ENCODE measurements at regions not wholly inside any gene's neighbourhood (a gene's known extent, or its start where the extent isn't known, plus 50 kb on each side); places are given as distances from the start of the nearest gene placed in this dataset.

DNA sequence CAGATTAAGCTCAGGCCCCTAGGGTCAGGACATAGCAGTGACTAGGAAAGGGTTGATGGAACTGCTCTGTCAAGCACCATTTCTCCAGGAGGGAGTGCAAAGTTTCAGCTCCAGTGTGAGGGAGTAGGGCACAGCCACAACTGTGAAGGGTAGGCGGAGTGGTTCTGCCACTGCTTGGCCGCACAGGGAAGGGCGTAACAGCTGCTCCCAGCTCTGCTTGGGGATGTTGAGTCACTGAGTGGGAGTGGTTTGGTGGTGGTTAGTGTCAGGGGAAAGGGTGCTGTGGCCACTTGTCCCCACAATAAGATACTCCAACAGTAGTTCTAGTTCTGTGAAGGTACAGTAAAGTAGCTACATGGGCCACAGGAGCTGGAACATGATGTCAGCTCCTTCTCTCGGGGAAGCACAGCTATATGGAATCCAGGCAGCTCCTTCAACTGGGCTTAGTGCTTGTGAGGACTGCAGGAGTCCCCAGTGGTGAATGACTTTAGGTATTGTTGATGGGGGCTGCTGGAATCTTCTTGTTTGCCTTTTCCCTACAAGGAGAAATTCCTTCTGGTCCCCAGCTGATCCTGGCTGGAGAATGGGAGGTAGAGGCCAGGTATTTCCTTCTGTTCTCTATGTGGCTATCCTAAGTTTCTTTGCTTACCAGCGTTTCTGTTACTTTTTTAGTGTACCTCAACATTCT is 314.5 kb downstream of the SPATA31D1 start:
- no peak for DNase-seq (ENCODE audit: low spot score)
- TF ChIP-seq, protein P1, sequence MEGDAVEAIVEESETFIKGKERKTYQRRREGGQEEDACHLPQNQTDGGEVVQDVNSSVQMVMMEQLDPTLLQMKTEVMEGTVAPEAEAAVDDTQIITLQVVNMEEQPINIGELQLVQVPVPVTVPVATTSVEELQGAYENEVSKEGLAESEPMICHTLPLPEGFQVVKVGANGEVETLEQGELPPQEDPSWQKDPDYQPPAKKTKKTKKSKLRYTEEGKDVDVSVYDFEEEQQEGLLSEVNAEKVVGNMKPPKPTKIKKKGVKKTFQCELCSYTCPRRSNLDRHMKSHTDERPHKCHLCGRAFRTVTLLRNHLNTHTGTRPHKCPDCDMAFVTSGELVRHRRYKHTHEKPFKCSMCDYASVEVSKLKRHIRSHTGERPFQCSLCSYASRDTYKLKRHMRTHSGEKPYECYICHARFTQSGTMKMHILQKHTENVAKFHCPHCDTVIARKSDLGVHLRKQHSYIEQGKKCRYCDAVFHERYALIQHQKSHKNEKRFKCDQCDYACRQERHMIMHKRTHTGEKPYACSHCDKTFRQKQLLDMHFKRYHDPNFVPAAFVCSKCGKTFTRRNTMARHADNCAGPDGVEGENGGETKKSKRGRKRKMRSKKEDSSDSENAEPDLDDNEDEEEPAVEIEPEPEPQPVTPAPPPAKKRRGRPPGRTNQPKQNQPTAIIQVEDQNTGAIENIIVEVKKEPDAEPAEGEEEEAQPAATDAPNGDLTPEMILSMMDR (IDR thresholded peaks at IDR 0.05; ENCODE audit: extremely low read depth, missing control alignments), result no peak

DNA sequence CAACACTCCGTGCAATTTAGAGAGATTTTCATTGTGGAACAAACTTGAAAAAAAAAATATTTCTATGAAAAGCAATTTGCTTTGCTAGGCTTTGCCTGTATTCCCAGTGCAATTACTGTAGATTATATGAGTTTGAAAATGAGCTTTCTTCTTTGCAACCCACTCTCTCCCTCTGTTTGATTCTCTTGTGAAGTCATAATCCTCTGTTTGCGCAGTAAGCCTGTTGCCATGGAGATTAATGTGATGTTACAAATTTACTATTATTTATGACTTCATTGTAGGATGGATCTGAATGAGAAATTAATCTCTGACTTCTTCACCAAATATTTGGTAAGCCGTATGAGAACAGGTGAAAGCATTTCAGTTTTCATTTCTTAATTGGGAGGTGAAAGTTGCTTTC is 320.3 kb downstream of the SPATA31D1 start:
- TF ChIP-seq, protein P1 (IDR thresholded peaks at IDR 0.05; ENCODE audit: extremely low read depth, missing control alignments), result no peak
- DNase-seq (ENCODE audit: low spot score), result no peak

DNA sequence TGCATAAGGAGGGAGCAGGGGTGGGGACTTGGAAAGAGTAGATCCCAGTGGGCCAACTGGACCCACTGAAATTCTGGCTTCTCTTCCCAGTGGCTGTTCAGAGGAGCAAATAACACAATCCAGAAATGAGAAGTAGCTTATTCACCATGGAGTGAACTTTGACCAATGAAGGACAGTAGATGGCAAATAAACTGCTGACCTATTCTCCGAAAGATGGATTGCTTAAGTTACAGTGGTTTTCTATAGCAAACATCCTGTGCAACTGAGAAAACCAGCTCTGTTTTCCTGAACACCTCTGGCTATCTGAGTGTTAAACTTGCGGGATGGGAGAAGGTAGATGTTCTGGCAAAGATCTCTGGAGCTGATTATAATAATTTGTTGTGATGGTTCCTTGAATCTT is 325.1 kb downstream of the SPATA31D1 start:
- DNase-seq (ENCODE audit: low spot score), result no peak
- TF ChIP-seq, protein P1 (IDR thresholded peaks at IDR 0.05; ENCODE audit: extremely low read depth, missing control alignments), result no peak

DNA sequence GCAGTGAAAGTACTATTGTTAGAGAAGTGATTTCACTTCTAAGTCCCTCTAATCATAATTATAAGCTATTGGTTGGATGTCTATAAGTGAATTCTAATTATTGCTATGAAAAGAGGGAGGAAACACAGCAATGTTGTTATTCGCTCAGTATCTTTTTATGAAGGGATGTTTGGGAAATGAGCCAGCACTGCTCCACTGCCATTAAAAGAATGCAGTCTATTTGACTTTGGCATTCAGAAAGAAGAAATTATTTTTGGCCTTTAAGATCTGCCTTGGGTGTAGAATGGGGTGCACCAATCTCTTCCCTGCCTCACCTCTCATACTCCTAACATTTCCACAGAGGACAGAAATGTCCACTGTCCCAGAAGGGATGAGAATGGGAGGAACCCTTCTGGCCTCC is 332.0 kb downstream of the SPATA31D1 start:
- no peak for DNase-seq (ENCODE audit: low spot score)
- TF ChIP-seq, protein P1 (IDR thresholded peaks at IDR 0.05; ENCODE audit: extremely low read depth, missing control alignments), result no peak

DNA sequence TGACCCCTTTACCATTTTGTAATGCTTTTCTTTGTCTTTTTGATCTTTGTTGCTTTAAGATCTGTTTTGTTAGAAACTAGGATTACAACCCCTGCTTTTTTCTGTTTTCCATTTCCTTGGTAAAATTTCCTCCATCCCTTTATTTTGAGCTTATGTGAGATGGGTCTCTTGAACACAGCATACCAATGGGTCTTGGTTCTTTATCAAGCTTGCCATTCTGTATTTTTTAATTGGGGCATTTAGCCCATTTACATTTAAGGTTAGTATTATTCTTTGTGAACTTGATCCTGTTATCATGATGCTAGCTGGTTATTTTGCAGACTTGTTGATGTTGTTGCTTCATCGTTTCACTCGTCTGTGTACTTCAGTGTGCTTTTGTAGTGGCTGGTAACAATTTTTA is 337.3 kb downstream of the SPATA31D1 start:
- TF ChIP-seq, protein P1 (IDR thresholded peaks at IDR 0.05; ENCODE audit: extremely low read depth, missing control alignments), result no peak
- no peak for DNase-seq (ENCODE audit: low spot score)

DNA sequence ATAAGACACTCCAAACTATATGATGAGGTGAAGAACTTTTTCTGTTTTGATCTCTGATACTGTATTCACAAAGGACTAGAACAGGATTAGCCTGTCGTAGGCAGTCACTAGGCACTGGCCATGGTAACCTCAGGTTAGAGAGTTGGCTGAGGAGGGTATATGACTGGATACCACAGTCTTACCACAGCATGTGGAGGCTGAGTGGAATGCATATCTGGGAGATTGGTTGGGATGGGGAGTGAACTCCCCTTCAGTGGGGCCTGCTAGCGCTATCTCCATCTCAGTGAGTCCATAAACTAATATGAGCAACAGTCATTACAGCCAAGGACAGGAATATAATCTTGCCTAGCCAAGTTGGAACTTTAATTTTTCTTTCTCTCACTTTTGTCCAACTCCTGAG is 339.1 kb downstream of the SPATA31D1 start:
- TF ChIP-seq, protein P1 (IDR thresholded peaks at IDR 0.05; ENCODE audit: extremely low read depth, missing control alignments), result no peak
- DNase-seq (ENCODE audit: low spot score), result no peak

DNA sequence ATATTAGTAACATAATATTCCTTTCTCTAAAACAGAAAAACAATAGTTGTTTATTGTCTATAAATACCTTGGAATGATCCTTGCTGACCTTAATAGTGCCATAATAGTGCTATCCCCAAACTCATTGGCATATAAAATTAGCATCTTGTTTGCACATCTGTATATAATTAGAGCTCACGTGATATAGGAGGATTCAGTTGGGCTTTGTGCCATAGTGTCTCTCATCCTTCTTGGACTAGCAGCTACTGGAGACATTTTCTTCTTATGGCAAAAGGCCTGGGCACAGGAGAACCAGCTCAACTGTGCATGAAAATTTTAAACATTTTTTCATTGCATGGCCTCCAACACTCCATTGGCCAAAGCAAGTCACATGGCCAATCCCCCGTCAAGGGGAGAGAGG is 342.5 kb downstream of the SPATA31D1 start:
- no peak for DNase-seq (ENCODE audit: low spot score)

More for the DNA sequence above, 342.5 kb downstream of the SPATA31D1 start:
- TF ChIP-seq, protein P1 (IDR thresholded peaks at IDR 0.05; ENCODE audit: extremely low read depth, missing control alignments), result no peak

Data from GM20000 (cell line).